IMR-90 (cell line): ENCODE measurements at regions not wholly inside any gene's neighbourhood (a gene's known extent, or its start where the extent isn't known, plus 50 kb on each side); places are given as distances from the start of the nearest gene placed in this dataset.

Experiments used
- ATAC-seq: fragments of 200-7000 bp; cut with Tn5 transposase; 2 replicates; pipeline ENCODE4 v1.9.1; 2020; ENCODE audit warnings: low read depth, mild to moderate bottlenecking, moderate library complexity
- BruUV-seq: library from RNA; stranded (reverse); fragments of 400-500 nt; replicated peaks from 2 replicates; lab custom pipeline; 2021; lab: Mats Ljungman, UMichigan
- CTCF ChIA-PET: fragments of 300-600 bp; formaldehyde crosslinking; extraction: SDS; loops from one replicate; lab custom pipeline; 2021; ENCODE audit warnings: antibody characterized with exemption; lab: Yijun Ruan, JAX
- POLR2A ChIA-PET: fragments of 300-600 bp; sonication (Branson Sonifier 250); formaldehyde crosslinking; loops from one replicate; lab custom pipeline; 2022; ENCODE audit warnings: antibody characterized with exemption; ENCODE audit not compliant: unreplicated experiment; lab: Charles Lee
- DNase-seq: peaks from one replicate; pipeline ENCODE4 v3.0.0; 2013
- H2AFZ ChIP-seq: replicated peaks from 2 replicates; pipeline ENCODE3; 2013; ENCODE audit warnings: low read length, mild to moderate bottlenecking; ENCODE audit not compliant: poor library complexity
- H2AK5ac ChIP-seq: 2 replicates; pipeline ENCODE4 v1.6.1; 2013; ENCODE audit warnings: low read depth, low read length, inconsistent platforms
- H2AK9ac ChIP-seq: replicated peaks from 2 replicates; pipeline ENCODE3; 2013; ENCODE audit warnings: mild to moderate bottlenecking, low read depth, low read length, moderate library complexity; ENCODE audit not compliant: poor library complexity
- H2BK120ac ChIP-seq: 2 replicates; pipeline ENCODE4 v1.6.1; 2013; ENCODE audit warnings: low read depth, low read length, inconsistent platforms
- H2BK15ac ChIP-seq: 3 replicates; pipeline ENCODE4 v1.6.1; 2013; ENCODE audit warnings: low read depth, low read length, inconsistent platforms
- H2BK20ac ChIP-seq: 2 replicates; pipeline ENCODE4 v1.6.1; 2013; ENCODE audit warnings: low read depth, mild to moderate bottlenecking, inconsistent platforms, low read length, moderate library complexity
- H2BK5ac ChIP-seq: 2 replicates; pipeline ENCODE4 v1.6.1; 2013; ENCODE audit warnings: mild to moderate bottlenecking, low read depth, low read length, inconsistent platforms; ENCODE audit not compliant: poor library complexity, severe bottlenecking
- H3K14ac ChIP-seq: replicated peaks from 2 replicates; pipeline ENCODE4 v1.6.1; 2013; ENCODE audit warnings: low read depth, low read length, inconsistent platforms
- H3K18ac ChIP-seq: 2 replicates; pipeline ENCODE4 v1.6.1; 2013; ENCODE audit warnings: low read depth, low read length, control low read depth
- H3K23ac ChIP-seq: 2 replicates; pipeline ENCODE4 v1.6.1; 2013; ENCODE audit warnings: low read depth, low read length, inconsistent platforms
- H3K27ac ChIP-seq: 2 replicates; pipeline ENCODE4 v1.5.1; 2013; ENCODE audit warnings: mild to moderate bottlenecking, control low read depth, low read length; ENCODE audit not compliant: insufficient read depth
- H3K27me3 ChIP-seq: 2 replicates; pipeline ENCODE4 v1.6.1; 2013; ENCODE audit warnings: low read length; ENCODE audit not compliant: control insufficient read depth, insufficient read depth
- H3K36me3 ChIP-seq: 2 replicates; pipeline ENCODE4 v1.6.1; 2013; ENCODE audit warnings: low read length, mixed read lengths; ENCODE audit not compliant: control insufficient read depth, insufficient read depth
- H3K4ac ChIP-seq: 2 replicates; pipeline ENCODE4 v1.6.1; 2013; ENCODE audit warnings: low read depth, low read length, inconsistent platforms
- H3K4me1 ChIP-seq: 2 replicates; pipeline ENCODE4 v1.6.1; 2013; ENCODE audit warnings: low read length, mixed read lengths; ENCODE audit not compliant: control insufficient read depth, insufficient read depth
- H3K4me2 ChIP-seq: 2 replicates; pipeline ENCODE4 v1.6.1; 2013; ENCODE audit warnings: low read depth, mild to moderate bottlenecking, control low read depth, low read length, moderate library complexity
- H3K4me3 ChIP-seq: 2 replicates; pipeline ENCODE4 v1.5.1; 2013; ENCODE audit warnings: low read depth, mild to moderate bottlenecking, control low read depth, low read length, moderate library complexity; ENCODE audit not compliant: insufficient read depth
- H3K56ac ChIP-seq: 2 replicates; pipeline ENCODE4 v1.6.1; 2013; ENCODE audit warnings: low read length, inconsistent platforms; ENCODE audit not compliant: insufficient read depth; ENCODE audit errors: extremely low read depth
- H3K79me1 ChIP-seq, 2 experiments: 2 replicates each; pipeline ENCODE4 v1.6.1; 2013; ENCODE audit warnings: low read length in 2 of 2, inconsistent platforms in 1 of 2, low read depth in 1 of 2
- H3K9ac ChIP-seq: 2 replicates; pipeline ENCODE4 v1.6.1; 2013; ENCODE audit warnings: low read depth, low read length, control low read depth
- H3K9me1 ChIP-seq: 2 replicates; pipeline ENCODE4 v1.6.1; 2013; ENCODE audit warnings: low read length, inconsistent platforms; ENCODE audit not compliant: insufficient read depth
- H3K9me3 ChIP-seq: 2 replicates; pipeline ENCODE4 v1.6.1; 2013; ENCODE audit warnings: low read length; ENCODE audit not compliant: control insufficient read depth, insufficient read depth
- H4K20me1 ChIP-seq: 2 replicates; pipeline ENCODE4 v1.6.1; 2013; ENCODE audit warnings: low read length, inconsistent platforms; ENCODE audit not compliant: insufficient read depth
- H4K5ac ChIP-seq: 2 replicates; pipeline ENCODE4 v1.6.1; 2013; ENCODE audit warnings: mild to moderate bottlenecking, low read depth, low read length, control low read depth
- H4K8ac ChIP-seq, 2 experiments: 2 replicates each; pipeline ENCODE4 v1.6.1; 2013; ENCODE audit warnings: low read depth in 2 of 2, low read length in 2 of 2, control low read depth in 1 of 2, inconsistent platforms in 1 of 2
- H4K91ac ChIP-seq: 2 replicates; pipeline ENCODE4 v1.6.1; 2013; ENCODE audit warnings: low read depth, low read length, inconsistent platforms; ENCODE audit not compliant: insufficient read depth
- CEBPB ChIP-seq: IDR thresholded peaks from 2 replicates; pipeline ENCODE4 v1.6.1; 2012; ENCODE audit warnings: low read depth, low read length, improper control_type of control experiment
- CTCF ChIP-seq: conservative IDR thresholded peaks from 2 replicates; pipeline ENCODE4 v1.5.1; 2012; ENCODE audit warnings: mild to moderate bottlenecking, low read depth, low read length, improper control_type of control experiment
- MAZ ChIP-seq: IDR thresholded peaks from 2 replicates; pipeline ENCODE4 v1.6.1; 2012; ENCODE audit warnings: low read depth, mild to moderate bottlenecking, low read length, improper control_type of control experiment, moderate library complexity, borderline replicate concordance
- POLR2A ChIP-seq: IDR thresholded peaks from 2 replicates; pipeline ENCODE4 v1.6.1; 2012; ENCODE audit warnings: mild to moderate bottlenecking, low read depth, low read length
- RAD21 ChIP-seq: IDR thresholded peaks from 2 replicates; pipeline ENCODE4 v1.6.1; 2012; ENCODE audit warnings: low read length, improper control_type of control experiment
- RFX5 ChIP-seq: IDR thresholded peaks from 2 replicates; pipeline ENCODE4 v1.8.0; 2012; ENCODE audit warnings: low read depth, mild to moderate bottlenecking, low read length, moderate library complexity
- SMC3 ChIP-seq: fragments of 150-350 bp; IDR thresholded peaks from 2 replicates; pipeline ENCODE4 v1.6.1; 2016; ENCODE audit warnings: low read depth, mild to moderate bottlenecking, antibody characterized with exemption, low read length, moderate library complexity
- WGBS, 2 experiments: methylation state at CpG; one replicate each; pipeline versions ENCODE4 v1.1.5 to v1.1.7; 2013; ENCODE audit warnings: missing lambda C conversion rate in 2 of 2; ENCODE audit not compliant: insufficient read length in 1 of 2; ENCODE audit errors: extremely low coverage in 2 of 2; 5-methylcytosine and 5-hydroxymethylcytosine counted together
- dilution Hi-C: fragments of 300-500 bp; cut with HindIII; formaldehyde crosslinking; loops from one replicate; pipeline ENCODE4 v1.14.3; 2018; ENCODE audit warnings: low sequenced_read_pairs; ENCODE audit not compliant: unreplicated experiment
- in situ Hi-C: fragments of 300-500 bp; cut with MboI; formaldehyde crosslinking; loops from 3 replicates; pipeline ENCODE4 v1.14.3; 2019; ENCODE audit warnings: low sequenced_read_pairs, inconsistent platforms, mixed read lengths
- intact Hi-C: fragments of 100-400 bp; cut with micrococcal nuclease; formaldehyde crosslinking; loops from 2 replicates; pipeline ENCODE4 v1.10.0; 2022

- peaks cover 3% of the 10 kb centered on the region; the same call in 1 of the 2 replicates for H3K4me1 ChIP-seq
- H3K14ac ChIP-seq: no peak overlapping the region
- no peak overlapping the region for H3K23ac ChIP-seq
- H2AK5ac ChIP-seq: no peak overlapping the region
- H3K9me1 ChIP-seq: no peaks in the 10 kb centered on the region
- no peak overlapping the region for H3K56ac ChIP-seq
- H3K4ac ChIP-seq: no peak overlapping the region
- H4K91ac ChIP-seq: no peak overlapping the region
- no peak overlapping the region for H2BK120ac ChIP-seq
- no peak overlapping the region for H2BK20ac ChIP-seq
- H3K18ac ChIP-seq: no peak overlapping the region
- dilution Hi-C loops: no loop called here
- H2BK15ac ChIP-seq: no peak overlapping the region
- in situ Hi-C loops: loop anchor here (10.0 kb wide), 1 partner anchor 1486 kb away; no protein-coding TSS in a partner anchor
- no TSS peak for BruUV-seq
- ChIA-PET POLR2A (no interaction called here), CTCF (no interaction called here)
- intact Hi-C loops: no loop called here
- no peaks in the 10 kb centered on the region for H3K79me1 ChIP-seq
- no CpG with 5 or more reads among the region's 4 CpGs for WGBS, 2 experiments
- no peak for ATAC-seq
- no peak overlapping the region for H4K5ac ChIP-seq
- DNase-seq: peak; percentile 7
- no peak overlapping the region for H3K4me2 ChIP-seq
- no peaks in the 10 kb centered on the region for H3K27me3 ChIP-seq
- no peaks in the 10 kb centered on the region for H3K36me3 ChIP-seq
- H3K27ac ChIP-seq: no peak overlapping the region
- H4K20me1 ChIP-seq: no peaks in the 10 kb centered on the region
- no peak overlapping the region for H4K8ac ChIP-seq
- no peak overlapping the region for H3K9ac ChIP-seq
- no peak overlapping the region for H2AFZ ChIP-seq
- H2BK5ac ChIP-seq: no peak overlapping the region
- H3K9me3 ChIP-seq: no peaks in the 10 kb centered on the region; the same call in 1 of the 2 replicates
- no peak overlapping the region for H2AK9ac ChIP-seq
- H3K4me3 ChIP-seq: no peak overlapping the region
- TF ChIP-seq RAD21 (no peak), MAZ (no peak), CEBPB (no peak), POLR2A (no peak), RFX5 (no peak), SMC3 (no peak), CTCF (no peak)
Observed at GRCh38 chr1:96559181-96559580, 162.4 kb upstream of the PTBP2 start.
